Kidney epithelial cell (primary cell): ENCODE measurements at regions not wholly inside any gene's neighbourhood (a gene's known extent, or its start where the extent isn't known, plus 50 kb on each side); places are given as distances from the start of the nearest gene placed in this dataset.
"Not testable (repeated sequence)": the region's sequence is repeated elsewhere in the genome, so short reads cannot be mapped to it uniquely, and the experiment has no call there.

Experiments used
- DNase-seq: peaks from one replicate; pipeline ENCODE4 v3.0.0-alpha.2; 2010; ENCODE audit warnings: low read depth
- H3K27me3 ChIP-seq: 2 replicates; pipeline ENCODE4 v1.6.0; 2011; ENCODE audit warnings: low read length; ENCODE audit not compliant: control insufficient read depth, insufficient read depth
- H3K36me3 ChIP-seq: 2 replicates; pipeline ENCODE4 v1.5.1; 2011; ENCODE audit warnings: low read length; ENCODE audit not compliant: control insufficient read depth, insufficient read depth
- H3K4me3 ChIP-seq: 2 replicates; pipeline ENCODE4 v1.5.1; 2011; ENCODE audit warnings: low read depth, mild to moderate bottlenecking, control low read depth, low read length
- TF ChIP-seq, protein P1 (sequence below): IDR thresholded peaks from 2 replicates; pipeline ENCODE4 v1.5.1; 2011; ENCODE audit warnings: mild to moderate bottlenecking, moderate library complexity, low read length, control low read depth, inconsistent platforms; ENCODE audit not compliant: insufficient read depth, poor library complexity, severe bottlenecking

- Histone ChIP-seq H3K4me3 (no peak overlapping the region), H3K36me3 (no peaks in the 10 kb centered on the region), H3K27me3 (no peaks in the 10 kb centered on the region)
- no peak for DNase-seq
- TF ChIP-seq, protein P1, sequence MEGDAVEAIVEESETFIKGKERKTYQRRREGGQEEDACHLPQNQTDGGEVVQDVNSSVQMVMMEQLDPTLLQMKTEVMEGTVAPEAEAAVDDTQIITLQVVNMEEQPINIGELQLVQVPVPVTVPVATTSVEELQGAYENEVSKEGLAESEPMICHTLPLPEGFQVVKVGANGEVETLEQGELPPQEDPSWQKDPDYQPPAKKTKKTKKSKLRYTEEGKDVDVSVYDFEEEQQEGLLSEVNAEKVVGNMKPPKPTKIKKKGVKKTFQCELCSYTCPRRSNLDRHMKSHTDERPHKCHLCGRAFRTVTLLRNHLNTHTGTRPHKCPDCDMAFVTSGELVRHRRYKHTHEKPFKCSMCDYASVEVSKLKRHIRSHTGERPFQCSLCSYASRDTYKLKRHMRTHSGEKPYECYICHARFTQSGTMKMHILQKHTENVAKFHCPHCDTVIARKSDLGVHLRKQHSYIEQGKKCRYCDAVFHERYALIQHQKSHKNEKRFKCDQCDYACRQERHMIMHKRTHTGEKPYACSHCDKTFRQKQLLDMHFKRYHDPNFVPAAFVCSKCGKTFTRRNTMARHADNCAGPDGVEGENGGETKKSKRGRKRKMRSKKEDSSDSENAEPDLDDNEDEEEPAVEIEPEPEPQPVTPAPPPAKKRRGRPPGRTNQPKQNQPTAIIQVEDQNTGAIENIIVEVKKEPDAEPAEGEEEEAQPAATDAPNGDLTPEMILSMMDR, result no peak
Measured at GRCh38 chr16:65315081-65315780, 193.4 kb upstream of the CDH11 start.

GRCh38 chr16:65314627-65315008 is 192.8 kb upstream of the CDH11 start:
- no peaks in the 10 kb centered on the region for H3K36me3 ChIP-seq
- DNase-seq, result no peak
- TF ChIP-seq, protein P1, result no peak
- H3K27me3 ChIP-seq, result no peaks in the 10 kb centered on the region
- no peak overlapping the region for H3K4me3 ChIP-seq

DNA sequence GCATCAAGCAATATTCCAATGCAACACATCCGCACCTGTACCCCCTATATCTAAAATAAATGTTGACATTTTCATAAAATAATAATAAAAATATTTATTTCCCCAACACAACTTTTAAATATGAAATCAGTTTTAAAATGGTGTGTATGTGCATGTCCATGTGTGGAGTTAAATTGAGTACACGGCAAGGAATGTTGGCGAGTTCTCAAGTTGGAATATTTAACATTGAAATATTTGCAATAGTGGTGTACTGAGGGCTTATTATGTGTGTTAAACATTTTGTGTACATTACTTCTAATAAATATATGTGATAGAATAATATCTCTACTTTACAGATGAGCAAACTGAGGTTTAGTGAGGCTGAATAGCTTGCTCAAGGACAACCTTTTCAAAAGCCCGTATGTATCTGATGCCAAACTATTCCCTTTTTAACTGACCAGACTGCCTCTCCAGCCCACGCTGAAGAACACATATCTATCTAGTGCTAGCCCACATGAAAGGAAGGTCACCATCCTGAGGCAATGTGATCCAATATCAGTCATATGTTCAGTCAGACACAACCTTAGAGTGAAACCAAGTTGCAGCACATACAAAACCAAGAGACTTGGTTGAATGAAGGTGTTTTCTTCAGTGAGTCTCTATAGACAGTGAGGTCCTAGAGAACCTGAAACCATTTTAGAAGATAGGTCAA is 192.2 kb upstream of the CDH11 start:
- H3K4me3 ChIP-seq, result no peak overlapping the region
- no peaks in the 10 kb centered on the region for H3K36me3 ChIP-seq
- no peak for DNase-seq
- TF ChIP-seq, protein P1, result no peak
- no peaks in the 10 kb centered on the region for H3K27me3 ChIP-seq

GRCh38 chr16:65312795-65313194 is 190.9 kb upstream of the CDH11 start:
- DNase-seq, result no peak
- Histone ChIP-seq H3K4me3 (no peak overlapping the region), H3K27me3 (no peaks in the 10 kb centered on the region), H3K36me3 (no peaks in the 10 kb centered on the region)
- TF ChIP-seq, protein P1, result no peak

GRCh38 chr16:65312071-65312470 is 190.2 kb upstream of the CDH11 start:
- TF ChIP-seq, protein P1, result no peak
- DNase-seq, result no peak
- H3K4me3 ChIP-seq, result no peak overlapping the region

DNA sequence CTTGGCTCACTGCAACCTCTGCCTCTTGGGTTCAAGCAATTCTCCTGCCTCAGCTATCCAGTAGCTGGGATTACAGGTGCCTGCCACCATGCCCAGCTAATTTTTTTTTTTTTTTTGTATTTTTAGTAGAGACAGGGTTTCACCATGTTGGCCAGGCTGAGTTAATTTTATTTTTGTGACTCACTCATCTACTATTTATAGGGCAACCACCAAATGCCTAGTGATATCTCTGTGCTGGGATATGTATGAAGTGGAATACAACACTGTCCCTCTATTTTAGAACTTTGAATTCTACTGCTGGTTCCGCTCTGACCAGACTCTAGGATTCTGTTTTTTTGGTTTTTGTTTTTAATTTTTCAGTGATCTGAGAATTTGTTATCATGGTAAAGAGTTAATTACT is 188.6 kb upstream of the CDH11 start:
- not testable (repeated sequence) for H3K4me3 ChIP-seq, DNase-seq, H3K36me3 ChIP-seq, H3K27me3 ChIP-seq

More at GRCh38 chr16:65312071-65312470, 190.2 kb upstream of the CDH11 start:
- Histone ChIP-seq H3K36me3 (no peaks in the 10 kb centered on the region), H3K27me3 (no peaks in the 10 kb centered on the region)
